Osteoblast (primary cell): ENCODE measurements at regions not wholly inside any gene's neighbourhood (a gene's known extent, or its start where the extent isn't known, plus 50 kb on each side); places are given as distances from the start of the nearest gene placed in this dataset.

Experiments
- DNase-seq: peaks from one replicate; pipeline ENCODE4 v3.0.0; 2011; ENCODE audit warnings: low spot score, mixed read lengths; ENCODE audit not compliant: insufficient read length; ENCODE audit errors: missing footprints
- H2AFZ ChIP-seq: 2 replicates; pipeline ENCODE4 v1.6.0; 2011; ENCODE audit warnings: mild to moderate bottlenecking, low read length
- H3K27ac ChIP-seq: 2 replicates; pipeline ENCODE4 v1.5.1; 2011; ENCODE audit warnings: mild to moderate bottlenecking, low read depth, low read length, moderate library complexity
- H3K27me3 ChIP-seq: 2 replicates; pipeline ENCODE4 v1.6.0; 2012; ENCODE audit warnings: mild to moderate bottlenecking, control low read depth, inconsistent platforms, low read length, moderate library complexity; ENCODE audit not compliant: insufficient read depth
- H3K36me3 ChIP-seq: 2 replicates; pipeline ENCODE4 v1.5.1; 2011; ENCODE audit warnings: mild to moderate bottlenecking, low read length, control low read depth, moderate library complexity; ENCODE audit not compliant: insufficient read depth
- H3K4me1 ChIP-seq: 2 replicates; pipeline ENCODE4 v1.5.1; 2011; ENCODE audit warnings: mild to moderate bottlenecking, low read length, control low read depth, moderate library complexity; ENCODE audit not compliant: insufficient read depth
- H3K4me2 ChIP-seq: 2 replicates; pipeline ENCODE4 v1.6.0; 2011; ENCODE audit warnings: mild to moderate bottlenecking, low read length; ENCODE audit not compliant: insufficient read depth
- H3K4me3 ChIP-seq: fragments of 200-600 bp; sonication (generic); 3 replicates; pipeline ENCODE4 v1.5.1; 2012; ENCODE audit warnings: mild to moderate bottlenecking, low read length, inconsistent platforms; ENCODE audit not compliant: insufficient read depth
- H3K79me2 ChIP-seq: 2 replicates; pipeline ENCODE4 v1.6.0; 2012; ENCODE audit warnings: mild to moderate bottlenecking, low read length, control low read depth, inconsistent platforms; ENCODE audit not compliant: insufficient read depth
- H3K9me3 ChIP-seq: 2 replicates; pipeline ENCODE4 v1.5.1; 2011; ENCODE audit warnings: low read depth, low read length, control low read depth
- H4K20me1 ChIP-seq: 2 replicates; pipeline ENCODE4 v1.6.0; 2012; ENCODE audit warnings: mild to moderate bottlenecking, low read length, control low read depth; ENCODE audit not compliant: insufficient read depth
- CTCF ChIP-seq: IDR thresholded peaks from 2 replicates; pipeline ENCODE4 v1.5.1; 2011; ENCODE audit warnings: mild to moderate bottlenecking, low read depth, low read length, moderate library complexity; ENCODE audit errors: extremely low read depth

- no peaks in the 10 kb centered on the region for H3K36me3 ChIP-seq
- DNase-seq, result peak; percentile 60
- H3K79me2 ChIP-seq, result no peaks in the 10 kb centered on the region
- no peaks in the 10 kb centered on the region for H3K9me3 ChIP-seq
- TF ChIP-seq CTCF, result no peak
- no peak overlapping the region for H3K4me2 ChIP-seq
- no peak overlapping the region for H3K4me3 ChIP-seq
- no peaks in the 10 kb centered on the region for H3K4me1 ChIP-seq
- H4K20me1 ChIP-seq, result no peaks in the 10 kb centered on the region
- no peaks in the 10 kb centered on the region for H3K27me3 ChIP-seq
- no peak overlapping the region for H2AFZ ChIP-seq
- no peak overlapping the region for H3K27ac ChIP-seq
Measured at GRCh38 chr5:145104106-145104505, 731.0 kb downstream of the PRELID2 start.

- H3K27ac ChIP-seq, result no peak overlapping the region
- DNase-seq, result peak; percentile 6
- H3K4me3 ChIP-seq, result no peak overlapping the region
- TF ChIP-seq CTCF, result peak; percentile 57
- H3K4me1 ChIP-seq, result no peaks in the 10 kb centered on the region
- no peaks in the 10 kb centered on the region for H3K9me3 ChIP-seq
- no peaks in the 10 kb centered on the region for H3K36me3 ChIP-seq
- no peak overlapping the region for H3K4me2 ChIP-seq
- no peaks in the 10 kb centered on the region for H3K27me3 ChIP-seq
- no peak overlapping the region for H2AFZ ChIP-seq
- H4K20me1 ChIP-seq, result no peaks in the 10 kb centered on the region
- no peaks in the 10 kb centered on the region for H3K79me2 ChIP-seq
Measured at GRCh38 chr5:145101246-145101645, 733.9 kb downstream of the PRELID2 start.

DNA sequence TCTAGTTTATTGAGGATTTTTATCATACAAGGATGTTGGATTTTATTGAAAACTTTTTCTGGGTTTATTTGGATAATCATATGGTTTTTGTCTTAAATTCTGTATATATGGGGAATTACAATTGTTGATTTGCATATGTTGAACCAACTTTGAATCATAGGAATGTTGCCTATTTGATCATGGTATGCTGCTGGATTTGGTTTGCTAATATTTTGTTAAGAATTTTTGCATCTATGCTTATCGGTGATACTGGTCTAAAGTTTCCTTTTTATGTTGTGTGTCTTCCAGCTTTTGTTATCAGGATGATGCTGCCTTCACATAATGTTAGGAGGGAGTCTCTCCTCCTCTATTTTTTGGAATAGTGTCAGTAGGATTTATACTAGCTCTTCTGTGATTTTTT is 745.0 kb downstream of the PRELID2 start:
- no peaks in the 10 kb centered on the region for H3K27me3 ChIP-seq
- H3K36me3 ChIP-seq, result no peaks in the 10 kb centered on the region
- no peak overlapping the region for H3K4me2 ChIP-seq
- H3K4me1 ChIP-seq, result no peaks in the 10 kb centered on the region
- no peaks in the 10 kb centered on the region for H3K9me3 ChIP-seq
- no peak overlapping the region for H3K27ac ChIP-seq
- H3K4me3 ChIP-seq, result no peak overlapping the region
- H4K20me1 ChIP-seq, result no peaks in the 10 kb centered on the region
- TF ChIP-seq CTCF, result no peak
- DNase-seq, result no peak
- H2AFZ ChIP-seq, result no peak overlapping the region
- H3K79me2 ChIP-seq, result no peaks in the 10 kb centered on the region

DNA sequence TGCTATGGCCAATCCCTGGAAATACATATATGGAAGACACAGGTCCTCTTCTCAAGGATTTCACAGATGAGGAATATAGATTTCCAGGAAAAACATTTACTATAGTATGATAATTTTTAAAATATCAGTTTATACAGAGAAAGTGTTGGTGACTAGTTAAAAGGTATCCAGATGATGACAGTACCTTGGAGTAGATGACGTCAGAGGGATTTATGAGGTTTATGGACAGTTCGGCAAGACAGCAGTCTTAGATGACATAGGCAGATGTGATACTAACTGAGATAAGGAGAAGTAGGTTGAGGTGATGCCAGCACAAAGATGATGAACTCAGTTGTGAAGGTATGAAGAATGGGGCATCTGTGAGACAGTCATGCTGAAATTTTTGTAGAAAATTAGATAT is 750.3 kb downstream of the PRELID2 start:
- no peaks in the 10 kb centered on the region for H3K27me3 ChIP-seq
- no peak for TF ChIP-seq CTCF
- H3K27ac ChIP-seq, result no peak overlapping the region
- H3K36me3 ChIP-seq, result no peaks in the 10 kb centered on the region
- DNase-seq, result no peak
- no peak overlapping the region for H3K4me2 ChIP-seq
- no peaks in the 10 kb centered on the region for H3K79me2 ChIP-seq
- H3K4me1 ChIP-seq, result no peaks in the 10 kb centered on the region
- H3K9me3 ChIP-seq, result no peaks in the 10 kb centered on the region
- H4K20me1 ChIP-seq, result no peaks in the 10 kb centered on the region
- no peak overlapping the region for H3K4me3 ChIP-seq
- H2AFZ ChIP-seq, result no peak overlapping the region
